HAP-1 (cell line): ENCODE measurements at regions not wholly inside any gene's neighbourhood (a gene's known extent, or its start where the extent isn't known, plus 50 kb on each side); places are given as distances from the start of the nearest gene placed in this dataset.
A peak's percentile ranks its signal among the peaks of the same experiment; 100 is the strongest.

Experiments
- DNase-seq, 2 experiments: peaks; one replicate each; pipeline ENCODE4 v3.0.0-alpha.2; 2016 to 2020; ENCODE audit warnings: low spot score in 2 of 2
- H3K27me3 ChIP-seq: fragments of 250-450 bp; sonication (Bioruptor Pico); 2 replicates; pipeline ENCODE4 v1.5.1; 2020; ENCODE audit warnings: low read depth, mild to moderate bottlenecking, moderate library complexity
- H3K36me3 ChIP-seq: fragments of 250-450 bp; sonication (Bioruptor Pico); replicated peaks from 2 replicates; pipeline ENCODE4 v1.5.1; 2020; ENCODE audit warnings: mild to moderate bottlenecking
- H3K4me1 ChIP-seq: fragments of 250-450 bp; sonication (Bioruptor Pico); 2 replicates; pipeline ENCODE4 v1.5.1; 2020; ENCODE audit warnings: mild to moderate bottlenecking
- H3K4me3 ChIP-seq: fragments of 250-450 bp; sonication (Bioruptor Pico); 2 replicates; pipeline ENCODE4 v1.5.1; 2020; ENCODE audit warnings: mild to moderate bottlenecking, moderate library complexity
- H3K9me3 ChIP-seq: fragments of 250-450 bp; sonication (Bioruptor Pico); 2 replicates; pipeline ENCODE4 v1.5.1; 2020; ENCODE audit warnings: mild to moderate bottlenecking, moderate library complexity
- in situ Hi-C: fragments of 300-500 bp; cut with MboI; formaldehyde crosslinking; loops from 3 replicates; pipeline ENCODE4 v1.14.3; 2020; ENCODE audit warnings: low sequenced_read_pairs, inconsistent platforms, mixed read lengths

DNA sequence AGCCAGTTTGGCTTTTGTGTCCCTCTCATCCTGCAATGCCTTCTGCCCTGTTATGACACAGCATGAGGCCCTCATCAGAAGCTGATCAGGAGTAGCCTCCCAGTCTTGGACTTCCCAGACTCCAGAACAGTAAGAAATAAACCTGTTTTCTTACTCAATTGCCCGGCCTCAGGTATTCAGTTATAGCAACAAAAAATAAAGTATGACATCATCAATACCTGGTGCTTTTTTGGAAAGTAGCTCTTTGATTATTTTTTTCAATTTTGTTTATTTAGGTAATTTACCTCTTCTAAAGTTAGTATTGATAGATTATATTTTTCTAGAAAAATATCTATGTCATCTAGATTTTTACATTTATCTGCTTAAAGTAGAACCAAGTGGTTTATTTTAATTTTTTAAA lies 112.8 kb upstream of the CES5A start:
- in situ Hi-C loops = no loop called here
- Histone ChIP-seq H3K4me1 (peaks cover 4% of the 10 kb centered on the region), H3K4me3 (no peak overlapping the region), H3K36me3 (no peaks in the 10 kb centered on the region), H3K27me3 (peaks cover 24% of the 10 kb centered on the region), H3K9me3 (peaks cover 2% of the 10 kb centered on the region; the same call in 1 of the 2 replicates)
- no peak for DNase-seq

DNA sequence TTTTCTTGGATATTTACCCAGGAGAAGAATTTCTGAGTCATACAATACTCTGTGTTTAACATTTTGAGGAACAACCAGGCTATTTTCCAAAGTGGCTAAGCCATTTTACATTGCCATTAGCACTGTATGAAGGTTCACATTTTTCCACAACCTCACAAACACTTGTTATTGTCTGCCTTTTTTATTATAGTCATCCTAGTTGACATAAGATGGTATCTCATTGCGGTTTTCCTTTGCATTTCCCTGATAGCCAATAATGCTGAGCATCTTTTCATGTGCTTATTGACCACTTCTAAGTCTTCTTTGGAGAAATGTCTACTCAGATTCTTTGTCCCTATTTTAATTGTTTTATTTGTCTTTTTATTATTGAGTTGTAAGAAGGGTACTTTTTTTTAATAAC lies 107.4 kb upstream of the CES5A start:
- H3K4me1 ChIP-seq = peaks cover 7% of the 10 kb centered on the region
- in situ Hi-C loops = no loop called here
- H3K36me3 ChIP-seq = no peaks in the 10 kb centered on the region
- peaks cover 2% of the 10 kb centered on the region; the same call in 1 of the 2 replicates for H3K9me3 ChIP-seq
- peaks cover 44% of the 10 kb centered on the region for H3K27me3 ChIP-seq
- H3K4me3 ChIP-seq = no peak overlapping the region
- DNase-seq = peak in 1 of 2 experiments; percentile 81

DNA sequence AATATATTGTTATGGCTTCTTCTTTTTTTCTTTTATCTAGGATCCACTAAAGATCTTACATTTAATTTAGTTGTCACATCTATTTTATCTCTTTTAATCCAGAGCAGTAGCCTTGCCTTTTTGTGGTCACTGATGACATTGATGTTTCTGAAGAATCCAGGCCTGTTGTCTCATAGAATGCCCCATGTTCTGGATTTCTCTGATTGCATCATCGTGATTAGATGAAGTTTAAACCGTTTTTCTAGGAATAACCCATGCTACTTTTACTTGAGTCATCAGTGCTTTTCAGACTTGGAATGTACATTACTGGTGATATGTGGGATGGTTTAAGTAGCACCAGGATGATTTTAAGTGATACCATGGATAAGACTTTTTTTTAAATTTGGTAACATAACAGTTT lies 106.4 kb upstream of the CES5A start:
- Histone ChIP-seq H3K9me3 (peaks cover 2% of the 10 kb centered on the region; the same call in 1 of the 2 replicates), H3K4me1 (peaks cover 7% of the 10 kb centered on the region), H3K27me3 (peaks cover 54% of the 10 kb centered on the region), H3K4me3 (no peak overlapping the region), H3K36me3 (no peaks in the 10 kb centered on the region)
- DNase-seq = no peak
- in situ Hi-C loops = no loop called here

DNA sequence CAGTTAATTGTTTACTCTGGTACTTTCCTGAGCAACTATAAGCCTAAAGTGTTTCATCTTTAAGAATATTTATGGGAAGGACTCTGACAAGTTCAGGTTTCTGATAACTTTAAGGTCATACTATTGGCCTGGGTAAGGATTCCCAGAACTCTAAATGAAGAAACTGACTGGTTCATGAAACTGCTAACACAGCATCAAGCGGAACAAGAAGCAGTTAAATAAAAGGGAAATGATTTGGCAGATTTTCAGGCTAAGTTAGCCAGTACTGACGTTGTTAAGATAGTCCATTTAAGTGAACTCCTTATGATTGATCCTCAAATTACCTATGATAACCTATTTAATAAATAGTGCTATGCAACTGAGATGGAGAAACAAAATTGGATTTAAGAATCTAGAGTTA lies 101.6 kb upstream of the CES5A start:
- no peaks in the 10 kb centered on the region for H3K4me1 ChIP-seq
- no peak overlapping the region for H3K4me3 ChIP-seq
- no peaks in the 10 kb centered on the region for H3K36me3 ChIP-seq
- peaks cover 45% of the 10 kb centered on the region for H3K27me3 ChIP-seq
- DNase-seq = no peak
- H3K9me3 ChIP-seq = no peaks in the 10 kb centered on the region
- in situ Hi-C loops = no loop called here

DNA sequence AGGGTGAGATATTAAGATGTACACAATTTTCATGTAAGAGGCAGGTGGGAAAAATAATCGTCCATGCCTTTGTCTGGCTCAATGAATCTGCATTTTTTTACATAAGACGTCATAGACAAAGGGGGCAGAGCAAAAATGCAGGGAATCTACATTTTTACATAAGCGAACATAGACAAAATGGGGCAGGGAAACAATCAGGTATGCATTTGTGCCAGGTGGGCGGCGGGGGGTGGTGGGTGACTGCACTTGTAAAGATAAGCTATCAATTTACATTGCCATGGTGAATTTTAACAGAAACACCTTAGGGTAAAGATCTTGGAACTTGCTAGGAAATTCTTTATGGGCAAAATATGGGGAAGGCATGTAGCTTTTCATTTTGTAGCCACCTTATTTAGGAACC lies 96.3 kb upstream of the CES5A start:
- Histone ChIP-seq H3K4me1 (no peaks in the 10 kb centered on the region), H3K4me3 (no peak overlapping the region), H3K27me3 (peaks cover 12% of the 10 kb centered on the region), H3K36me3 (no peaks in the 10 kb centered on the region), H3K9me3 (no peaks in the 10 kb centered on the region)
- no peak for DNase-seq
- in situ Hi-C loops = no loop called here

DNA sequence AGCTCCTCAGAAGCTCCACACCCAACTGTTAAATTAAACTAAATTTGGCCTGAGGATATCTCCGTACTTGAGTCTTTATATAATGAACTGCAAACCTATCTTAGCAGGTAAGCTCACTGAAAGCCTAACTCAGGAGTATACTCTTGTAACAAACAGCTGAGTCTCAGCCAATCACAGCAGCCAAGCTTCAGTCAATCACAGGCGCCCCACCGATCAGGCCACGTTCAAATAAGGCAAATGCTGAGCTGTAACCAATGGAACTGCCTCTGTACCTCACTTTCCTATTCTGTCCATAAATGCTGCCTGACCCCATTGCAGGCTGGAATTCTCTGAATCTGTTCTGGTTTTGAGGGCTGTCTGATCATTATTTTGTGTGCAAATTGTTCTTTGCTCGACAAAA lies 93.0 kb upstream of the CES5A start:
- Histone ChIP-seq H3K27me3 (peaks cover 4% of the 10 kb centered on the region), H3K9me3 (no peaks in the 10 kb centered on the region), H3K36me3 (no peaks in the 10 kb centered on the region), H3K4me3 (no peak overlapping the region), H3K4me1 (no peaks in the 10 kb centered on the region)
- DNase-seq = no peak
- in situ Hi-C loops = no loop called here

DNA sequence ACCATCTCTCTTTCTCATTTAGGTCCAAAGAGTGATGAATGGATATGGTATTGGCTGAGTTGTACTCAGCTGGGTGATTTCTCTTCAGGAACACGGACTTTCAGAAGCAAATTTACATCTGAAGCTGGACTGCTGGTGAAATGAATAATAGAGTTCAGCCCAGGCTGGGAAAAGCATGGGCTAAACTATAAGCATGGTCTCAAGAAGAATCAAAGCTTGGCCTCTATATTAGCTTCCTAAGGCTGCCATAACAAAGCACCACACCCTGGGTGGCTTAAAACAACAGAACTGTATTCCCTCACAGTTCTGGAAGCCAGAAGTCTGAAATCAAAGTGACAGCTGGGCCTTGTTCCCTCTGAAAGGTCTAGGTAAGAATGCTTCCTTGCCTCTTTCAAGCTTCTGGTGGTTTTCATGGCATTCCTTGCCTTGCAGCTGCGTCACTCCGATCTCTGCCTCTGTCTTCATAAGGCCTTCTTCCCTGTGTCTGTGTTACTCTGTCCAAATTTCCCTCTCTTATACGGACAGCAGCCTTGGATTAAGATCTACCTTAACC lies 89.8 kb upstream of the CES5A start:
- in situ Hi-C loops = no loop called here
- Histone ChIP-seq H3K9me3 (no peaks in the 10 kb centered on the region; the same call in 1 of the 2 replicates), H3K27me3 (peaks cover 2% of the 10 kb centered on the region; the same call in 1 of the 2 replicates), H3K4me1 (no peaks in the 10 kb centered on the region), H3K36me3 (no peaks in the 10 kb centered on the region), H3K4me3 (no peak overlapping the region)
- DNase-seq = no peak

DNA sequence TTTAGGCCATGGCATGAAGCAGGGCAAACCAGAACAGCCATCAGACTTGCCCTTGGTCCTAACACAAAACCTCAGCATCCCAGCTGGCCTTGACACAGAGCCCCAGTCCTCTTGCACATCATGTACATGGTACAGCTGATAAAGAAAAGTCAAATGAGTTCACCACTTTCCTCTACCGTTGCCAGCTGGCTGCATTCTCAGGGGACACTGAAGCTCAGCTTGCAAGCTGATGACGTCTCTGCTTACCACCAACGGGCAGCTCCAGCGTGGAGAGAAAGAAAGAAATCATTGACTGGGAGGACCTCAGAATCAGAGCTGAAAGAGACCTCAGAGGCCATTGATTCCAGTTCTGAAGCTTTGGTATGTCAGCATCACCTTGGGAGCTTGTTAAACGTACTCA lies 80.7 kb upstream of the CES5A start:
- no peaks in the 10 kb centered on the region for H3K9me3 ChIP-seq
- peaks cover 3% of the 10 kb centered on the region; the same call in 1 of the 2 replicates for H3K27me3 ChIP-seq
- no peaks in the 10 kb centered on the region for H3K4me1 ChIP-seq
- in situ Hi-C loops = no loop called here
- no peaks in the 10 kb centered on the region for H3K36me3 ChIP-seq
- DNase-seq = no peak
- no peak overlapping the region for H3K4me3 ChIP-seq

DNA sequence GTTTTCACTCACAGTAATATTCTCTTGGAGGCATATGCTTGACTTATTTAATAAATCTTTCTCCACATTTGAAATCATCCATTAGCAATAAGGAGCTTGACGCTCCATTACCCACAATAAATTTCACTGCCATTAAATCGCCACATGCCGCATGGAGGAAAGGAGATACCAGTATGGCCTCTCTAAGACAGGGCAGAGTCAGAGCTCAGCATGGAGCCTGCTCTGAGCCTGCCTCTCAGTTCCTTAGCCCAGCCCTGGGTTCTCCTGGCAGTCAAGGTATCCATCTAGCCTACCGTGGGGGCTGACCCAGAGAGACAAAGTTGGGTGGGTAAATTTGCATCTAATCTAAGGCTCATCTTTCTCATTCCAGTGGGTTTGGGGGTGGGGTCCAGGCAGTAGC lies 80.3 kb upstream of the CES5A start:
- Histone ChIP-seq H3K4me1 (no peaks in the 10 kb centered on the region), H3K36me3 (no peaks in the 10 kb centered on the region), H3K27me3 (peaks cover 3% of the 10 kb centered on the region; the same call in 1 of the 2 replicates), H3K9me3 (no peaks in the 10 kb centered on the region), H3K4me3 (no peak overlapping the region)
- no peak for DNase-seq
- in situ Hi-C loops = no loop called here

DNA sequence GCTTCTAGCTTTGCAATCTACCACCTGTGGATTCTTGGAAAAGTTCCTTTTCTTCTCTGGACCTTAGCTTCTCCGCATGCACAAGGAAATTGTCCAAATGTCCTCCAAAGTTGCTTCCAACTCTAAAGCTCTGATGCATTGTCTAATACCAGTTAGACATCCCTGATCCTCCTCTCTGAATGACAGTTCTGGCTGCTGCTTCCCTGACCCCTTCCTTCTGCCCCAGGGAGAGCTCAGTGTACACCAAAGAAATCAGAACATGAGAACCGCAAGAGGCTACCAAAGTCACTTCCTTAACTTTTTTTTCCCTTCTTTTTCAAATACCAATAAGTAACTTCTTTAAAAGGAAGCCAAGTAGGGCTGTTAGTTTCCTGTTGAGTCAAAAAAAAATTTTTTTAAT lies 79.7 kb upstream of the CES5A start:
- no peak overlapping the region for H3K4me3 ChIP-seq
- H3K4me1 ChIP-seq = no peaks in the 10 kb centered on the region
- H3K9me3 ChIP-seq = no peaks in the 10 kb centered on the region
- H3K27me3 ChIP-seq = peaks cover 3% of the 10 kb centered on the region; the same call in 1 of the 2 replicates
- in situ Hi-C loops = no loop called here
- no peaks in the 10 kb centered on the region for H3K36me3 ChIP-seq
- DNase-seq = no peak

DNA sequence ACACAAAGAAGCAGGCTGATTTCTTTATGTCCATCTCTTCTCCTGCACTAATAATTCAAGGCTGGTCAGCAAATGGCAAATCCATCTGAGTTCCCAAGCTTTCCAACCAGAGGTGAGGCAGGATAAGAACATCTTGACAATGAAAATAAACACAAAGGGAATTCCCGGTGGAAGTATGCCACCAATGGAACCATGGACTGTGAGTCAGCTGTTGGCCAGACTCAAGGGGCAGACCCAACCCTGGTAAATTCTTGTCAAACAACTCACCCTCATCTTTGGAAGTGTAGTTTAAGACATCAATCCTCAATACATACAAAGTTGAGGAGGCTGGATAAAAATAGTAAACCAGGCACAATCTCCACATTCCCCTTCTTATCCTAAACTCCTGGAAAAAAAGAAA lies 74.3 kb upstream of the CES5A start:
- Histone ChIP-seq H3K4me1 (no peaks in the 10 kb centered on the region), H3K36me3 (no peaks in the 10 kb centered on the region), H3K9me3 (no peaks in the 10 kb centered on the region), H3K4me3 (no peak overlapping the region), H3K27me3 (peaks cover 3% of the 10 kb centered on the region; the same call in 1 of the 2 replicates)
- in situ Hi-C loops = loop anchor here (5.0 kb wide), 1 partner anchor 368 kb away; no protein-coding TSS in a partner anchor
- no peak for DNase-seq

DNA sequence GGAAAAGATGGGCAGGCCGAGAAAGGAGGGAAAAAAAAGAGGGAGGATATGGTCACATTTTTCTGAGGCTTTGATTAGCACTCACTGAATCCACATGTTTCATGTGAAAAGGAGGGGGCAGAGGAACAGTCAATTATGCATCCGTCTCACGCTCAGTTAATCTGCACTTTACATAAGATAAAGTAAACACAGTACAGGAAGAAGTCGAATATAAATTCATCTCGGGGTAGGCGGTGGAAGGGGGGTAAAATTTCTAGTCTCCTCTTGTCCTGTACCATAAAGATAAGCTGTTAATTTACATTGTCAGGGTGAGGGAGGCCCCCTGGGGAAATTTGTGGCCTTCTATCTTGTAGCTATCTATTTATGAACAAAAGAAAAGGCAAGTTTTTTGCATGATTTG lies 73.1 kb upstream of the CES5A start:
- Histone ChIP-seq H3K4me3 (no peak overlapping the region), H3K9me3 (no peaks in the 10 kb centered on the region), H3K27me3 (peaks cover 7% of the 10 kb centered on the region; the same call in 1 of the 2 replicates), H3K36me3 (no peaks in the 10 kb centered on the region), H3K4me1 (no peaks in the 10 kb centered on the region)
- in situ Hi-C loops = loop anchor here (5.0 kb wide), 1 partner anchor 369 kb away; no protein-coding TSS in a partner anchor
- peak in 1 of 2 experiments; percentile 13 for DNase-seq

DNA sequence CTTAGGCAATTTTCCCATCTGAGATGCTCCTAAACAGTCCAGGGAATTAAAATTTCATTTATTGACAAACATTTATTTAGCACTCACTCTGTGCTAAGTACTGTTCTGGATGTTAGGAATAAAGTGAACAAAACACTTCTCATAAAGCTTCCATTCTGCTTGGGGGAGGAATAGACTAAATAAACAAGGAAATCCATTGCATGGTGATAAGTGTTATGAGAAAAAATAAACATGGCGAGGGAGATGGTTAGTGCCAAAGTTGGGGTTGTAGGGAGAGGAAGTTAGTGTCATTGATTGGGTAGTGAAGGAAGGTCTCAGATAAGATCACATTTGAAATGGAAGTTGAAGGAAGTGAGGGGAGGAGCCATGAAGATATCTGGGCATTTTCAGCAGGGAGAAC lies 72.2 kb upstream of the CES5A start:
- no peak overlapping the region for H3K4me3 ChIP-seq
- H3K4me1 ChIP-seq = no peaks in the 10 kb centered on the region
- DNase-seq = no peak
- peaks cover 7% of the 10 kb centered on the region; the same call in 1 of the 2 replicates for H3K27me3 ChIP-seq
- H3K36me3 ChIP-seq = no peaks in the 10 kb centered on the region
- no peaks in the 10 kb centered on the region for H3K9me3 ChIP-seq
- in situ Hi-C loops = loop anchor here (5.0 kb wide), 1 partner anchor 370 kb away; no protein-coding TSS in a partner anchor

DNA sequence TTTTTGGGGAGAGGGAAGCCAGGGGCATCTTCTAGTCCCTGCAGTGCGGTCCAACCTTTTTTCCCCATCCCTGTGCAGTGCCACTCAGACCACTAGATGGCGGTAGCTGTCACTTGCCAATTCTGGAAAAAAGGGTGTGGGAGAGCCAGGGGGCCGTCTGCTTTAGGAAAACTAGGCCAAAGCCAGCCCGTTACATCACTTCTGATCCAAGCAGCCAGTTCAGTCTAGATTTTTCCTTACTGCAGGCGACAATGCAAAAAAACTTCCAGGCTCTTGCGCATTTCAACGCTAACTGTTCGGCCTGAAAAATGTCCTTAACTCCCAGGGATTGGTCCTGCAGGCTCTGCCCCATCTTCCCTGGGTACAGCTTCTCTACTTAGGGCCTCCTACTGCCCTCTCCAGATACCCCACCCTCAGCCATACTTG lies 69.2 kb upstream of the CES5A start:
- Histone ChIP-seq H3K4me3 (no peak overlapping the region), H3K9me3 (no peaks in the 10 kb centered on the region), H3K27me3 (peaks cover 7% of the 10 kb centered on the region), H3K4me1 (no peaks in the 10 kb centered on the region), H3K36me3 (no peaks in the 10 kb centered on the region)
- in situ Hi-C loops = no loop called here
- peak; percentile 57 to 78 for DNase-seq

DNA sequence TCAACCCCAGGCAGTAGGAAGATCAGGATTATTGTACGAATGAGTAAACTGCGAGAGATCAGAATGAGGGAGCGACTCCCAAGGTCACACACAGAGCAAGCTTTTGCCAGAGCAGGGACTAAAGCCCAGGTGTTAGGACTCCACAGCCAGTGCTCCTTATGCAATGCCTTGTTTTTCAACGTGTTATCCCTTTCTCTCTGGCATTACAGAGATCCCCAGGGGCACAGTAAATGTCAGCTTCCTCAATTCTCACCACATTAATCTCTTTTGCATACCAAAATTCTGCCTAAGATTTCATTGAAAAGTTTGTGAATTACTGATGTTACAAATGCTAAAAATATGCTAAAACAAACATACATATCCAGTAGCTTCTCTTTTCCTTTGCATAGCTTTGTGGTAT lies 68.1 kb upstream of the CES5A start:
- in situ Hi-C loops = no loop called here
- H3K4me3 ChIP-seq = no peak overlapping the region
- no peaks in the 10 kb centered on the region for H3K36me3 ChIP-seq
- DNase-seq = no peak
- H3K9me3 ChIP-seq = no peaks in the 10 kb centered on the region
- no peaks in the 10 kb centered on the region for H3K4me1 ChIP-seq
- peaks cover 7% of the 10 kb centered on the region for H3K27me3 ChIP-seq
